HUES64 (cell line): ENCODE measurements at regions not wholly inside any gene's neighbourhood (a gene's known extent, or its start where the extent isn't known, plus 50 kb on each side); places are given as distances from the start of the nearest gene placed in this dataset.

Experiments used
- H3K27ac ChIP-seq: 2 replicates; pipeline ENCODE4 v1.7.0; 2013; ENCODE audit warnings: low read depth, low read length, inconsistent platforms
- H3K27me3 ChIP-seq: 2 replicates; pipeline ENCODE4 v1.6.1; 2013; ENCODE audit warnings: mild to moderate bottlenecking, low read length; ENCODE audit not compliant: insufficient read depth
- H3K36me3 ChIP-seq: 2 replicates; pipeline ENCODE4 v1.6.1; 2013; ENCODE audit warnings: mild to moderate bottlenecking, low read length; ENCODE audit not compliant: insufficient read depth
- H3K4me1 ChIP-seq: 2 replicates; pipeline ENCODE4 v1.6.1; 2013; ENCODE audit warnings: mild to moderate bottlenecking, low read length, moderate library complexity; ENCODE audit not compliant: insufficient read depth
- H3K4me3 ChIP-seq: 2 replicates; pipeline ENCODE4 v1.5.1; 2013; ENCODE audit warnings: mild to moderate bottlenecking, low read length, moderate library complexity
- H3K9ac ChIP-seq: 2 replicates; pipeline ENCODE4 v1.6.1; 2013; ENCODE audit warnings: mild to moderate bottlenecking, low read depth, low read length
- H3K9me3 ChIP-seq: 2 replicates; pipeline ENCODE4 v1.6.1; 2013; ENCODE audit warnings: low read depth, low read length; ENCODE audit not compliant: insufficient read depth
- WGBS: fragments of 150-250, 120-280 bp; methylation state at CpG from one replicate; pipeline ENCODE4 v1.1.7; 2013; ENCODE audit warnings: missing lambda C conversion rate; 5-methylcytosine and 5-hydroxymethylcytosine counted together

GRCh38 chr4:34732176-34732950 lies 1512.0 kb downstream of the ARAP2 start:
- Histone ChIP-seq H3K36me3 (no peaks in the 10 kb centered on the region), H3K27ac (no peak overlapping the region), H3K9ac (no peak overlapping the region), H3K4me3 (no peak overlapping the region), H3K4me1 (peaks cover 10% of the 10 kb centered on the region), H3K27me3 (no peaks in the 10 kb centered on the region), H3K9me3 (no peaks in the 10 kb centered on the region)
- 80% methylated on average over 2 of the region's 2 CpGs for WGBS

- Histone ChIP-seq H3K9ac (no peak overlapping the region), H3K27me3 (no peaks in the 10 kb centered on the region), H3K27ac (no peak overlapping the region), H3K4me3 (no peak overlapping the region), H3K36me3 (no peaks in the 10 kb centered on the region), H3K4me1 (peaks cover 10% of the 10 kb centered on the region), H3K9me3 (no peaks in the 10 kb centered on the region)
- WGBS = 74% methylated on average over 10 of the region's 10 CpGs
Observed at GRCh38 chr4:34733185-34733941, 1511.0 kb downstream of the ARAP2 start.

- H3K4me3 ChIP-seq = no peak overlapping the region
- no peak overlapping the region for H3K9ac ChIP-seq
- H3K36me3 ChIP-seq = no peaks in the 10 kb centered on the region
- no peak overlapping the region for H3K27ac ChIP-seq
- no peaks in the 10 kb centered on the region for H3K27me3 ChIP-seq
- no CpG with 5 or more reads among the region's 1 CpG for WGBS
- H3K9me3 ChIP-seq = no peaks in the 10 kb centered on the region
- no peaks in the 10 kb centered on the region for H3K4me1 ChIP-seq
Observed at GRCh38 chr4:34766935-34767334, 1477.4 kb downstream of the ARAP2 start.

GRCh38 chr4:34767407-34767806 lies 1476.9 kb downstream of the ARAP2 start:
- Histone ChIP-seq H3K9ac (no peak overlapping the region), H3K4me3 (no peak overlapping the region), H3K27me3 (no peaks in the 10 kb centered on the region), H3K4me1 (no peaks in the 10 kb centered on the region), H3K9me3 (no peaks in the 10 kb centered on the region), H3K27ac (no peak overlapping the region), H3K36me3 (no peaks in the 10 kb centered on the region)
- 96% methylated on average over 2 of the region's 2 CpGs for WGBS

- H3K36me3 ChIP-seq = no peaks in the 10 kb centered on the region
- H3K4me1 ChIP-seq = no peaks in the 10 kb centered on the region
- H3K27ac ChIP-seq = no peak overlapping the region
- H3K27me3 ChIP-seq = no peaks in the 10 kb centered on the region
- WGBS = 84% methylated on average over 8 of the region's 8 CpGs
- no peak overlapping the region for H3K9ac ChIP-seq
- H3K9me3 ChIP-seq = no peaks in the 10 kb centered on the region
- H3K4me3 ChIP-seq = no peak overlapping the region
Observed at GRCh38 chr4:34771632-34772031, 1472.7 kb downstream of the ARAP2 start.

GRCh38 chr4:34790131-34790530 lies 1454.2 kb downstream of the ARAP2 start:
- peaks cover 5% of the 10 kb centered on the region; the same call in 1 of the 2 replicates for H3K4me1 ChIP-seq
- H3K9ac ChIP-seq = no peak overlapping the region
- peaks cover 13% of the 10 kb centered on the region for H3K9me3 ChIP-seq
- 90% methylated on average over 2 of the region's 2 CpGs for WGBS
- H3K27ac ChIP-seq = no peak overlapping the region
- no peaks in the 10 kb centered on the region for H3K27me3 ChIP-seq
- H3K4me3 ChIP-seq = no peak overlapping the region
- no peaks in the 10 kb centered on the region for H3K36me3 ChIP-seq

- H3K4me1 ChIP-seq = peaks cover 5% of the 10 kb centered on the region; the same call in 1 of the 2 replicates
- no peak overlapping the region for H3K9ac ChIP-seq
- no peaks in the 10 kb centered on the region for H3K27me3 ChIP-seq
- H3K9me3 ChIP-seq = peaks cover 13% of the 10 kb centered on the region
- 100% methylated on average over 2 of the region's 2 CpGs for WGBS
- H3K36me3 ChIP-seq = no peaks in the 10 kb centered on the region
- no peak overlapping the region for H3K4me3 ChIP-seq
- no peak overlapping the region for H3K27ac ChIP-seq
Observed at GRCh38 chr4:34791209-34791608, 1453.1 kb downstream of the ARAP2 start.

GRCh38 chr4:34800953-34801352 lies 1443.4 kb downstream of the ARAP2 start:
- no peak overlapping the region for H3K27ac ChIP-seq
- WGBS = 95% methylated on average over 1 of the region's 1 CpG
- peaks cover 6% of the 10 kb centered on the region; the same call in 1 of the 2 replicates for H3K4me1 ChIP-seq
- no peak overlapping the region for H3K4me3 ChIP-seq
- peaks cover 11% of the 10 kb centered on the region for H3K9me3 ChIP-seq
- no peaks in the 10 kb centered on the region for H3K27me3 ChIP-seq
- no peaks in the 10 kb centered on the region for H3K36me3 ChIP-seq
- no peak overlapping the region for H3K9ac ChIP-seq

GRCh38 chr4:34814266-34814665 lies 1430.0 kb downstream of the ARAP2 start:
- whole genome bisulfite sequencing = 95% methylated on average over 2 of the region's 3 CpGs
- no peak overlapping the region for H3K9ac ChIP-seq

GRCh38 chr4:34824515-34824914 lies 1419.8 kb downstream of the ARAP2 start:
- Histone ChIP-seq H3K4me1 (no peaks in the 10 kb centered on the region), H3K27ac (no peak overlapping the region), H3K9ac (no peak overlapping the region), H3K27me3 (no peaks in the 10 kb centered on the region), H3K4me3 (no peak overlapping the region), H3K9me3 (no peaks in the 10 kb centered on the region), H3K36me3 (no peaks in the 10 kb centered on the region)

More at GRCh38 chr4:34814266-34814665, 1430.0 kb downstream of the ARAP2 start:
- Histone ChIP-seq H3K27ac (no peak overlapping the region), H3K27me3 (no peaks in the 10 kb centered on the region), H3K36me3 (no peaks in the 10 kb centered on the region), H3K4me3 (no peak overlapping the region), H3K9me3 (peaks cover 11% of the 10 kb centered on the region; the same call in 1 of the 2 replicates), H3K4me1 (no peaks in the 10 kb centered on the region)

- 93% methylated on average over 5 of the region's 5 CpGs for WGBS
- H3K9ac ChIP-seq = no peak overlapping the region
- no peaks in the 10 kb centered on the region for H3K36me3 ChIP-seq
- H3K27me3 ChIP-seq = no peaks in the 10 kb centered on the region
- H3K27ac ChIP-seq = no peak overlapping the region
- H3K9me3 ChIP-seq = no peaks in the 10 kb centered on the region
- no peaks in the 10 kb centered on the region for H3K4me1 ChIP-seq
- H3K4me3 ChIP-seq = no peak overlapping the region
Observed at GRCh38 chr4:34826660-34827059, 1417.7 kb downstream of the ARAP2 start.
